HG02678 (cell line): ENCODE measurements at regions not wholly inside any gene's neighbourhood (a gene's known extent, or its start where the extent isn't known, plus 50 kb on each side); places are given as distances from the start of the nearest gene placed in this dataset.
A peak's percentile ranks its signal among the peaks of the same experiment; 100 is the strongest.

ENCODE experiments used
- ATAC-seq: cut with Tn5 transposase; IDR thresholded peaks from one replicate; pipeline ENCODE4 v1.9.1; 2021; ENCODE audit warnings: mild to moderate bottlenecking, moderate library complexity; ENCODE audit not compliant: unreplicated experiment

GRCh38 chr11:31959716-31960115, 131.2 kb upstream of the RCN1 start:
- ATAC-seq: no peak

DNA sequence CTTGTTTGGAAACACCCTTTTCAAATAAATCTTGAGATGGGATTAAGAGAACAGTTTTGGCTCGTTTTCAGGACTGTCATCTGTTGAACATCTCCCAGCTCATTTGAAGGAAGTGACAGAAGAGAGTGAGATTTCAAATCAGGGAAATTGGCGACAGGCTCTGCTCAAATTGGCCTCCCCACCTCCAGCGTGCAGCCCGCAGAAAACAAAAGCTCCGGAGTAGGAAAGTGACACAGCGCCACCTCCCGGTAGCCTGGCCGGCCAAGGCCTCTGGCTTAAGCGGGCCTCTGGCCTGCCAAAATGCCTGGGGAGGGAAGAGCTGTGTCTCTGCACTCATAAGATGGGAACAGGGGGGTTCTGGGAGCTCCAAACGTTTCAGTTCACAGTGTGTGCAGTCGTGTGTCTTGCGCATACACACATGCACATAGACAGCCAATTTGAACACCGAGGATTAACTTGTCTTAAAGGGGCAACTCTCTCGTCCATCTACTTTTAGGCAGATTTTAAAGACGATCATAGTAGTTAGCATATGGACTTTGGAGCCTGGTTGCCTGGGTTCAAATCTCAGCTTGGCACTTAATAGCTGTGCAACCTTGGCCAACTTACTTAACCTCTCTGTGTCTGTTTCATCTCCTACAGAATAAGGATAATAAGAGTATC, 132.7 kb upstream of the RCN1 start:
- ATAC-seq: peak; percentile 75

DNA sequence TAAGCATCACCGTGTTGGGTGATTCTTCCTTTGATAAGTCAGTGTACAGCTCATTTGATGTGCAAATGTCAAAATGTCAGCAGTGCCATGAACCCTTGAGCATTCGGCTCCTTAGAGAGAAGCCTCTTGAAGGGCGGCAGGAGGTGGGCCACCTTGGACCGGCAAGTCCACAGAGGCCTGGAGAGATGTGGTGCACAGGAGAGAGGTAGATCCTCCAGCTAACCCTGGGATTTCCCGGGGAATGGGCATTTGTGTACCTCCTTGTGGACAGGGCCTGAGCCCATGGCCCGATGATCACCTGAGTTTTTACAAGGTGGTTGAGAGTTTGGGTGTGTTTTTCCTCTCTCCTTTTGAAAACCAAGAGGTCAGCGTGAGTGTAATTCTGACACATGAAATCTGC, 133.2 kb upstream of the RCN1 start:
- no peak for ATAC-seq

GRCh38 chr11:31956310-31956709, 134.6 kb upstream of the RCN1 start:
- no peak for ATAC-seq

GRCh38 chr11:31955838-31956237, 135.0 kb upstream of the RCN1 start:
- no peak for ATAC-seq

- no peak for ATAC-seq
Measured at GRCh38 chr11:31953803-31954327, 137.0 kb upstream of the RCN1 start.

DNA sequence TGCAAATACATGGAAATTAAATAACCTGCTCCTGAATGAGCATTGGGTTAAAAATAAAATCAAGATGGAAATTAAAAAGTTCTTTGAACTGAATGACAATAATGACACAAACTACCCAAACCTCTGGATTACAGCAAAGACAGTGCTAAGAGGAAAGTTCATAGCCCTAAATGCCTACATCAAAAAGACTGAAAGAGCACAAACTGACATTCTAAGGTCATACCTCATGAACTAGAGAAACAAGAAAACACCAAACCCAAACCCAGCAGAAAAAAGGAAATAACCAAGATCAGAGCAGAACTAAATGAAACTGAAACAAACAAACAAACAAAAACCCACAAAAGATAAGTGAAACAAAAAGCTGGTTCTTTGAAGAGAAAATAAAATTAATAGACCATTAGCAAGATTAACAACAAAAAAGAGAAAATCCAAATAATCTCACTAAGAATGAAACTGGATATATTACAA, 138.6 kb upstream of the PAX6 start:
- peak; percentile 84 for ATAC-seq

- no peak for ATAC-seq
Measured at GRCh38 chr11:31947051-31947450, 135.9 kb upstream of the PAX6 start.

DNA sequence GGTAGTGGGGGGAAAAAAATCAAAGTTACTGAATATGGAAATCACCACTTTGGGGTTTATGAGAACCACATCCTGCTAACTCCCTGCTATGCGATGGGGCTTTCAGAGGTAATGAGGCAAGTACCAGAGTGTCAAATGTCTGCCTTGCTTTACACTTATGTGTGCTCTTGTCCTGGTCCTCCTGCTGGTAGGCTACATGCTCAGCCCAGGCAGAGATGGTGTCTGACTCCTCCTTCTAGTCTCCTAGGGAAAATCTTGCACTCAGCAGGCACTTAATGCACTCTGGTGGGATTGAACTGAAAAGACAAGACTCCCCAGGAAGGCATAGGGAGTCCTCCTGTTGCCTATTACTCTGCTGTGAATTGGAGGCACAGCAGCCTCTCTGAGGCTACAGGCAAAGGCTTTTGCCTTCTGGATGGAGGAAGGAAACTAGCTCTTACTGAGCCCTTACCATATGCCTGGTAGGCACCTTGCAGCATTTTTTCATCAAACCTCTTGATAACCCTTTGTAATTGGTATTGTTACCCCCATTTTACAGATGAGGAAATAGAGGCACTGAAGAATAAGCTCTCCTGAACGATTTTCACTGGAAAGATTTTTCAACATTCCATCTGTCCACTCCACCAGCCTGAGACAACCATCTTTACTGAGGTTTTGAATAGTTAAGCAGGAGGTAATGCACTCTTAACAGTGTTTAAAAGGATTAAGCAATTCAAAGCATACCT, 132.1 kb upstream of the PAX6 start:
- ATAC-seq: peak; percentile 97

- no peak for ATAC-seq
Measured at GRCh38 chr11:31940371-31941037, 129.4 kb upstream of the PAX6 start.

DNA sequence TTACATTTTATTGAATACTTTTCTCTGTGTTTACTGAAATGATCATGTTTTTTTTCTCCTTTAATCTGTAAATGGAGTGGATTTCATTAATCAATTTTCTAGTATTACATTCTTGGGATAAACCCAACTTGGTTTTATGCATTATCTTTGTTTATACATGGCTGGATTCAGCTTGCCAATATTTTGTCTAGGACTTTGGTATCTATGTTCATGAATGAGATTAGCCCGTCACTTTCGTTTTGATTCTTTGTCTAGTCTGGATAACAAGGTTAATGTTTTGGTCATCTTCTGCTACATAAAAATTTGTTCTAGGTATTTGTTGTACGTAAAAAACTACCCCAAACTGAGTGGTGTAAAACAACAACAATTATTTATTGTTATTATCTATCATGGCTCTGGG, 127.9 kb upstream of the PAX6 start:
- no peak for ATAC-seq

DNA sequence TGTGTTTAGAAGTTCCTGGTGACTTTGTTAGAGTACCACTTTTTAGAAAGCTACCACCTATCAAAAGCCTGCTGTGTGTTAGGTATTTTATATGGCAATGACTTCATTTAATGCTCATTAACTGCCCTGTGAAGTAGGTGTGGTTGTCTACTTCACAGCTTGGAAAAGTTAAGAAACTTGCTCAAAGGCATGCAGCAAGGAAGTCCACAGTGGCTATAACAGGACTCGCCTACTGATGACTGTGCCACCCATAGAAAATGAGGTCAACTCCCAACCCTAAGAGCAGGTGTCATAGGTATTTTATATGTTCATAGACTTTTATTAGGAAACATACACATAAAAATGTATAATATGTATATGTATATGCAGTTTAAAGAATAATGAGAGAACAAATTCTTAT, 125.2 kb upstream of the PAX6 start:
- no peak for ATAC-seq

DNA sequence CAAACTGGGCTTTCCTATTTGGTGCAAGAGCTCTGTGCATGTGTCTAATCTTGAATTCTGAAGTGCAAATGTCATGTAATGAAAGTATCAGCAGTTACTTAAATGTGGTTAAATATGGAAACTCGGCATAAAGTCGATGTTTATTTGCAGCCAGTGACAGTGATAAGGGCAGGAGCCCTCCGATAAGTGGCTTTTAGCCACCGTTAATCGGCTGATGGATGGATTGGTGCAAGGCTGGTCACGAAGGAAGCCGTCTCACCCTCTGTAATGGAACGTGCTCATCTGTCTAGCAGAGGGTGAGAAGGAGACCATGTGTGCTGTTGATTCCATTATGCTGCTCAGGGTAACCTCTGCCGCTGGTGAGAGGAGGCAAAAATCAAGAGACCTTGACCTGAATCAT, 121.8 kb upstream of the PAX6 start:
- ATAC-seq: no peak

- ATAC-seq: no peak
Measured at GRCh38 chr11:31927982-31928381, 116.9 kb upstream of the PAX6 start.

DNA sequence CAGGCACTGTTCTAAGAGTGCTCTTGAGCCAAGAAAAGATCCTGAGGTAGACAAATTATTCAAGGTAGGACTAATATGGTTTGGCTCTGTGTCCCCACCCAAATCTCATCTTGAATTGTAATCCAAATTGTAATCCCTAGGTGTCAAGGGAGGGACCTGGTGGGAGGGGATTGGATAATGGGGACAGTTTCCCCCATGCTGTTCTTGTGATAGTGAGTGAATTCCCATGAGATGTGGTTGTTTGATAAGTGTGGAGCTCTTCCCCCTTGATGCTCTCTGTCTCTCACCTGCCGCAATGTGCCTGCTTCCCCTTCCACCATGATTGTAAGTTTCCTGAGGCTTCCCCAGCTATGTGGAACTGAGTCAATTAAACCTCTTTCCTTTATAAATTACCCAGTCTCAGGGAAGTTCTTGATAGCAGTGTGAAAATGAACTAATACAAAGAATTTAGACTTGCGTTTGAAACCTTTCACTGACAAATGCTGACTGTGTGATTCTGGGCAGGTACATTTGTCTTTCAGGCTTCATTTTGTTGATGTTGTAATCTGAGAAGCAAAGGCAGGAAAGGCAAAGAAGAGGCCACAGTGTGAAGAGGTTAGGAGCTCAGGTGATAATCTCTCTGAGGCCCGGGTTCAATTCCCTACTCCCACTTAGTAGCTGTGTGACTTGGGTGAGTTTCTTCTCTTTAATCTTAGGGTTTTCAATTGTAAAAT, 115.8 kb upstream of the PAX6 start:
- no peak for ATAC-seq

- no peak for ATAC-seq
Measured at GRCh38 chr11:31926106-31926505, 115.0 kb upstream of the PAX6 start.

- peak; percentile 64 for ATAC-seq
Measured at GRCh38 chr11:31922450-31922849, 111.3 kb upstream of the PAX6 start.

GRCh38 chr11:31921081-31921480, 110.0 kb upstream of the PAX6 start:
- no peak for ATAC-seq

DNA sequence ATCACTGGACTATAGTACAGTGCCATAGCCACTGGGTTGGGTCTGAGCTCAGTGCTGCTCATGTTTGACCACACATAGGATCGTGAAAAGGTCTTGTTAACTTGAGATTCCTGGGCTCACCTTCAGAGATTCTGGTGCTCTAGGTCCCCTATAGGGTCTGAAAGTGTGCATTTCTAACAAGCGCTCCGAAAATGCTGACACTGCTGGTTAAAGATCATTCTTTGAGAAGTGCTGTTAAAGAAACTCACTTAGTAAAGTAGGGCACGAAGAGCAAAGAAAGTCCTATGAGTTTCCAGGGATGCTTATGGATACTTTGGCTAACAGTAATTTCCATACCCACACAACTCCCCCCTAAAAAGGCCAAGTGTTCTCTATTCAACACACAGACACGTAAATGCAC, 108.1 kb upstream of the PAX6 start:
- no peak for ATAC-seq

DNA sequence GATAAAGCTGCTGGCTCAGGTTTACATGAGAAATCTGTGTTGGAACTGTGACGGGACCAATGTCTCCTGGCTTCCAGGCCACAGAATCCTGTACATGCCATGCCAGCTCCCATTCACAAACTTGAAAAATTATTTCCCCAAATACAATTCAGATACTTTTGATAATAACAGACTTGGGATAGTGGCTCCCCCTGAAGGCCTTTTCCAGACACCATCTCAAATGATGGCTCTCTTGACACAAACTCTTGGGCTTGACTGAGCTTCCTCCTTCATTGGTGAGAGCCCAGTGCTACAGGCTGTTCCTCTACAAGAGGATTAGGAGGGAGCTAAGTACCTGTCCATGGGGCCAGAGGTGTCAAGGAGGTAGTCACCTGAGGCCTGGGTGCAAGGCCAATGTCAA, 104.7 kb upstream of the PAX6 start:
- no peak for ATAC-seq

DNA sequence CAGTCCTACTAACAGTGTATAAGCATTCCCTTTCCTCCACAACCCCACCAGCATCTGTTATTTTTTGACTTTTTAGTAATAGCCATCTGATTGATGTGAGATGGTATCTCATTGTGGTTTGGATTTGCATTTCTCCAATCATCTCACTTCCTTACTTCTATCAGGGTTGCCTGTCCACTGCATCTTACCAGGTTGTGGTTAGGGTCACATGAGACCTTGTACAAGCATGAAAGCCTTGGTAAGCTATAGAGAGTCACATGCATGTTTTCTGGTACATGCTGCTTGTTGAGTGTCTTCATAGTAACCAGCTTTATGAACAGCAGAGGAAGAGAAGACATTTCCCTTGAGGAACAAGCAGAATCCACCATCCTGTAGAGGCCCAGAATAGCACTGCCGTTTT, 102.9 kb upstream of the PAX6 start:
- peak; percentile 79 for ATAC-seq
